ENCODE measurements at regions not wholly inside any gene's neighbourhood (a gene's known extent, or its start where the extent isn't known, plus 50 kb on each side); places are given as distances from the start of the nearest gene placed in this dataset.
"Not testable (repeated sequence)": the region's sequence is repeated elsewhere in the genome, so short reads cannot be mapped to it uniquely, and the experiment has no call there.

GRCh38 chr20:29764922-29765610 is 1492.4 kb upstream of the DEFB115 start:
- H3K9me3 ChIP-seq, H3K36me3 ChIP-seq, H3K27me3 ChIP-seq, H3K4me1 ChIP-seq: not testable (repeated sequence)
- H3K4me3 ChIP-seq (ENCODE audit: low read depth, low read length) = peak overlapping the region; percentile 14; the same call in 1 of the 2 replicates
- peak; percentile 70 for DNase-seq
- peak; percentile 76 for TF ChIP-seq CTCF (IDR thresholded peaks at IDR 0.05; ENCODE audit: low read depth, low read length)

- DNase-seq; H3K36me3 ChIP-seq; H3K4me1 ChIP-seq; H3K9me3 ChIP-seq; H3K27me3 ChIP-seq; H3K4me3 ChIP-seq (ENCODE audit: low read depth, low read length): not testable (repeated sequence)
These were observed 1479.4 kb upstream of the DEFB115 start for GRCh38 chr20:29778033-29778432.

GRCh38 chr20:29781217-29781616 is 1476.2 kb upstream of the DEFB115 start:
- not testable (repeated sequence) for H3K4me1 ChIP-seq; H3K36me3 ChIP-seq; DNase-seq; H3K4me3 ChIP-seq (ENCODE audit: low read depth, low read length); H3K27me3 ChIP-seq; H3K9me3 ChIP-seq

- not testable (repeated sequence) for DNase-seq; H3K27me3 ChIP-seq; H3K4me1 ChIP-seq; H3K9me3 ChIP-seq; H3K4me3 ChIP-seq (ENCODE audit: low read depth, low read length); H3K36me3 ChIP-seq
These were observed 1475.6 kb upstream of the DEFB115 start for GRCh38 chr20:29781891-29782290.

- not testable (repeated sequence) for H3K27me3 ChIP-seq; DNase-seq; H3K4me3 ChIP-seq (ENCODE audit: low read depth, low read length); H3K36me3 ChIP-seq; H3K9me3 ChIP-seq; H3K4me1 ChIP-seq
These were observed 1470.0 kb upstream of the DEFB115 start for GRCh38 chr20:29787456-29787855.

GRCh38 chr20:29790510-29790909 is 1467.0 kb upstream of the DEFB115 start:
- Histone ChIP-seq H3K27me3 (no peaks in the 10 kb centered on the region), H3K36me3 (no peaks in the 10 kb centered on the region), H3K4me3 (ENCODE audit: low read depth, low read length) (no peak overlapping the region), H3K9me3 (no peaks in the 10 kb centered on the region), H3K4me1 (no peaks in the 10 kb centered on the region)
- DNase-seq = no peak
- TF ChIP-seq CTCF (IDR thresholded peaks at IDR 0.05; ENCODE audit: low read depth, low read length) = no peak

DNA sequence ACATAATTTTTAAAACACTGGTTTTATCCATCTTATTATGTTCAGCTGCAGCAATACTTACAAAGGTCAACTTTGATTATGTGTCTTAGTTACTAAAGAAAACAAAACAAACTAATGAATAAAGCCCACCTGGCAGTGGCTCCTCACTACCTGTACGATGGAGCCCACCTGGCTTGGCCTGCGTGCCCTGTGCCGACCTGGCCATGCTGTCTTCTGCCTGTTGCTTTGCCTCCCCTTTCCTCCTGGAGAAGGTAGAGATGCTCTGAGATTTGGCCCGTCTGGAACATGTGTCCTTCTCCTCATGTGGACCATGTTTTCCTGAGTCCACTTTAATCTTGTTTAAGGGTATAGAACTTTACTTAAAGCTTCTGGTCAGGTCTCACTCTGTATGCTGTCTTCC is 1426.0 kb upstream of the DEFB115 start:
- H3K4me1 ChIP-seq; DNase-seq; H3K9me3 ChIP-seq; H3K36me3 ChIP-seq; H3K27me3 ChIP-seq; H3K4me3 ChIP-seq (ENCODE audit: low read depth, low read length): not testable (repeated sequence)

- H3K9me3 ChIP-seq; DNase-seq; H3K27me3 ChIP-seq; H3K4me3 ChIP-seq (ENCODE audit: low read depth, low read length); H3K4me1 ChIP-seq; H3K36me3 ChIP-seq: not testable (repeated sequence)
These were observed 1389.5 kb upstream of the DEFB115 start for GRCh38 chr20:29868014-29868413.

DNA sequence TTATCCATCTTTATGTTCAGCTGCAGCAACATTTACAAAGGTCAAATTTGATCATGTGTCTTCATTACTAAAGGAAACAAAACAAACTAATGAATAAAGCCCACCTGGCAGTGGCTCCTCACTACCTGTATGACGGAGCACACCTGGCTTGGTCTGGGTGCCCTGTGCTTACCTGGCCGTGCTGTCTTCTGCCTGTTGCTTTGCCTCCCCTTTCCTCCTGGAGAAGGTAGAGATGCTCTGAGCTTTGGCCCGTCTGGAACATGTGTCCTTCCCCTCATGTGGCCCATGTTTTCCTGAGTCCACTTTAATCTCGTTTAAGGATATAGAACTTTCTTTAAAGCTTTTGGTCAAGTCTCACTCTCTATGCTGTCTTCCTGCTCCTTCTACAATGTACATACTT is 1388.8 kb upstream of the DEFB115 start:
- not testable (repeated sequence) for H3K36me3 ChIP-seq; H3K4me3 ChIP-seq (ENCODE audit: low read depth, low read length); DNase-seq; H3K27me3 ChIP-seq; H3K9me3 ChIP-seq; H3K4me1 ChIP-seq

DNA sequence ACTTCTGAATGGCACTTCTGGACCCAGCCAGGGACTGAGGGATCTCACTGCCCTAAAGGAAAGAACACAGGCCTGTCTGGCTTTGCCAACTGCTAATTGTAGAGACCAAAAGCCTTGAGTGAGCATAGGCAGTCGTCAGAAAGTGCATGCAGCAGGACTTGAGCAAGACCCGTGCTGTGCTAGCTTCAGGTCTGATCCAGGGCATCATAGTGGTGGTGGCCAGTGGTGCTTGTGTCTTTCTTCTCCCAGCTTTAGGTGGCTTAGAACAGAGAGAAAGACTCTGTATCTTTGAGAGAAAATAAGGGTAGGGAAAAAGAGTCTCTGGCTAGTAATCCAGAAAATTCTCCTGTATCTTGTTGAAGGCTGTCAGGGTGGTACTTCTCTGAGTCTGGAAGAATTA is 1385.6 kb upstream of the DEFB115 start:
- not testable (repeated sequence) for H3K9me3 ChIP-seq; H3K27me3 ChIP-seq; DNase-seq; H3K36me3 ChIP-seq; H3K4me3 ChIP-seq (ENCODE audit: low read depth, low read length); H3K4me1 ChIP-seq

All from BE2C (cell line).